ENCODE measurements at regions not wholly inside any gene's neighbourhood (a gene's known extent, or its start where the extent isn't known, plus 50 kb on each side); places are given as distances from the start of the nearest gene placed in this dataset.

DNA sequence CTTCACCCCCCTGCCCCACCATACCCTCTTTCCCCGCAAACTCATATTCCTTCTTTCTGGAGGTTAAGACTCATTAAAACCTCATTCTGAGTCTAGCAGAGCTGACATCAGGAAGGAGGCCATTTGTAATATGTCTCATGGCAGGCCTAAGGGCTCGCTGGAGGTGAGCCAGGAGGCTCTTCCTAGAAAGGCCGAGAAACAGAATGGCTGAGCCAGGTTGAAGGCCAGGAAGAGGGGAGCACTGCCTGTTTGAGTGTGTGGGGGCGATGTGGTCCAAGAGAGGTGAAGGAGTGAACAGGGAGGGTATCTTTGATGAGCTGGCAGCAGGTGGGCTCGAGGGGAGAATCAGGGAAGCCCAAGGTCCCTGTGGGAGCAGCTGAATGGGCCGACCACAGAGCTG is 317.3 kb downstream of the TLE3 start:
- no peak for DNase-seq

DNA sequence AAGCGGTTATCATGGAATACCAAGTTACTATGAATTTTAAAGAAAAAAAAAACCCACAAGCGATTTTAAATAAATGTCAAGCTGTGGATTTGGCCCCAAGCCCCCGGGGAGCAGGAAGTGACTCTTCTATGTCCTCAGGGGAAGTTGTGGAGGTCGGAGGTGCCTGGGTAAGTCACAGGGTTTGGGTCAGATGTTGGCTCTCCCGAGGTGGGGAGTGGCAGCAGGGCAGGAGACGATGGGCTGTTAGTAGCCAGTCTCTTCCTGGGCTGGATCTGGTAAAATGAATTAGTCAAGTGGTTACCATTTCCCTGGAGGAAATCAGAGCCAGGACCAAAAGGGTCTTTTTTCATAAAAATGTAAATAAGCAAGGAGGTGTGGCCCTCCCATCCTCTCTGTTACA is 316.7 kb downstream of the TLE3 start:
- DNase-seq: no peak

- DNase-seq: no peak
Measured at GRCh38 chr15:69781411-69782125, 316.1 kb downstream of the TLE3 start.

DNA sequence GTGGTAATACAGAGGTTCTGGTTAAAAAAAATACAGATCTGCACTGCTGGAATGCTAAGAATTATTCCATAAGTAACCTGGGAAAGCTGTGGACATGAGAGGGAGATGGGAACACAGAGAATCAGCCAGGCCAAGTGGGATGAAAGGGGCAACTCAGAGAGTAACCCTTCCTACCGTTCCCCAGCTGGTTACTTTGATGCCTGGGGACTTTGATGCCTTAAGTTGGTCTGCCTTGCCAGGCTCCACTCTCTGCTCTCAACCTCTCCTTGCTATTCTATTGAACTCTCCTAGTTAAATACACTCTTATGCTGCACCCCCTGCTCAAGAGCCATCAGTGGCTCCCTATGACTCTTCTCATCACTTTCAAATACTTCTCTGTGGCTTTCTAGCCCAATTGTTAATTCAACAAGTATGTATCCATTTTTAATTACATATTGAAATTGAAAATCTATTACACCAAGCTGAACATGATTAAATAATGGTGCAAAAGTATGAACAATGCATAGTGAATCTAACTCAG is 315.5 kb downstream of the TLE3 start:
- no peak for DNase-seq

GRCh38 chr15:69782809-69783208 is 314.9 kb downstream of the TLE3 start:
- DNase-seq: no peak

- no peak for DNase-seq
Measured at GRCh38 chr15:69783211-69783610, 314.5 kb downstream of the TLE3 start.

GRCh38 chr15:69784798-69785566 is 312.7 kb downstream of the TLE3 start:
- no peak for DNase-seq

- no peak for DNase-seq
Measured at GRCh38 chr15:69786136-69786701, 311.5 kb downstream of the TLE3 start.

- no peak for DNase-seq
Measured at GRCh38 chr15:69787791-69788190, 309.9 kb downstream of the TLE3 start.

GRCh38 chr15:69789648-69790393 is 307.9 kb downstream of the TLE3 start:
- no peak for DNase-seq

- no peak for DNase-seq
Measured at GRCh38 chr15:69790632-69791031, 307.1 kb downstream of the TLE3 start.

- no peak for DNase-seq
Measured at GRCh38 chr15:69792823-69793222, 304.9 kb downstream of the TLE3 start.

GRCh38 chr15:69793431-69793780 is 304.3 kb downstream of the TLE3 start:
- no peak for DNase-seq

GRCh38 chr15:69793781-69794451 is 303.8 kb downstream of the TLE3 start:
- DNase-seq: no peak

DNA sequence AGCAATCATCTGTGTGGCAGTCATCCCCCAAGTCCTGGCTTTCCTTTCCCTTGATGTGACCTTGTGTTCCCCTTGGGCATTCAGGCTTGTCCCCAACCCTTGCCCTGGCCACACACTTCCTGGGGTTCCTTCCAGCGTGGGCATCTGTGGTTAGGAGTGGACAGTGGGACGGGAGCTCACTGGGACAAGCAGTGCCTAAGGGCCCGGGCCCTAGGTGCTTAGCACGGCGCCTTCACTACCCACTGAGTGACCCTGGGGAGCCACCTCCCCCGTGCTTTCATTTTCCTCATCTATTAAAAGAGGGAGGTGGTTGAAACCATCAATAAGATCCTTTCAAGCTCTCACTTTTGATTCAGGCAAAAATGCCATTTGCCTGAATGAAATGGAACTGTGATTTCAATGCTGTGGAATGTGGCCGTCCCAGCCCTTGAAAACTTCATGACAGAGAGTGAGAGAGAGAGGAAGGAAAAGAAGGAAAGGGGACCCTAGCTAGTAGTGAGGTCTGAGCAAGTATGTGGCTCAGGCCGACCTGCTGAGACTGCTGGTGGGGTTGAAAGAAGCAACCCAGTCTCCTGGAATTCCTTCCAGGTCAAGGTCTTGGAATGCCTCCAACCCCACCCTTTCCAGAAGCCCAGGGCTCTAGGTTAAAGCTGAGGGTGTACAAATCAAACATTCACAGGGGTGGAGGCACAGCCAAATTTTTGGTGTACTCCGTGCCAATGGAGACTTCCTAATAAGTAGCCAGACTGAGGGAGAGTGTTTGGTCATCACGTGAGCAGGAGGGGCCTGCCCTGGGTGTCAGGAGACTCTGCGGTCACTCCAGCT is 302.9 kb downstream of the TLE3 start:
- no peak for DNase-seq

DNA sequence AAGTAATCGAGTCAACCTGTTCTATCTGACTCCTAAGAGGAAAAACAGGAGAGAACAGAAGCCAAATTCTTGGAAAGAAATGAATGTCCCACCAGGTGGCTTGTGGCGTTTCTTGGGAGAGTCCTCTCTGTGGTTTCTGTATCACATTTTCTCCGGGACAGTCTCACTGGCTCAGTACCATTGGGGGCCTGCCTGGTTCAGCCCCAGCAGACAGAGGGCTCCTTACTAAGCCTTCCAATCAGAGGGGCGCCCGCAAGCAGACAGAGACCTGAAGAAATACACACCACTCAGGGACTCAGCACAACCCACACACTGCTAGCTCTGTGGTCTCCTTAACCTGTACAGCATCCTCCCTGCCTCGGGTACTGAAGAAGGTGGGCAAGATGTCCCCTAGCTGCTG is 302.1 kb downstream of the TLE3 start:
- DNase-seq: no peak

- DNase-seq: no peak
Measured at GRCh38 chr15:69797051-69797595, 300.6 kb downstream of the TLE3 start.

DNA sequence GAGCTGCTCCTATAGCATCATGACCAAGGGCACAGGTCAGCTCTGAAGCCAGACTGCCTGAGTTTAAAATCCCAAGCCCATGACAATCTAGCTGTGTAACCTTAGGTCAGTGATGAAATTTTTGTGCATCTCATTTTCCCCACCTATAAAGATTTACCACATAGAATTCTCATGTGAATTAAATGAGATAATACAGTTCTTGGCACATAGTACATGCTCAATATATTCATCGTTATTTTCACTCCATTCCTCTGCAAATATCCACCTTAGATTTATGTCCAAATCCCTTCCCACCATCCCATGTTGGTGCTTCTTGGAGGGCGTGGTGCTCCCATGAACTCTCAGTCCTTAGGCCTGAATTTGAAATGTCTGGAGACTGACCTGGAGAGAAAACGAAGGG is 300.1 kb downstream of the TLE3 start:
- no peak for DNase-seq

- no peak for DNase-seq
Measured at GRCh38 chr15:69798481-69799250, 299.1 kb downstream of the TLE3 start.

DNA sequence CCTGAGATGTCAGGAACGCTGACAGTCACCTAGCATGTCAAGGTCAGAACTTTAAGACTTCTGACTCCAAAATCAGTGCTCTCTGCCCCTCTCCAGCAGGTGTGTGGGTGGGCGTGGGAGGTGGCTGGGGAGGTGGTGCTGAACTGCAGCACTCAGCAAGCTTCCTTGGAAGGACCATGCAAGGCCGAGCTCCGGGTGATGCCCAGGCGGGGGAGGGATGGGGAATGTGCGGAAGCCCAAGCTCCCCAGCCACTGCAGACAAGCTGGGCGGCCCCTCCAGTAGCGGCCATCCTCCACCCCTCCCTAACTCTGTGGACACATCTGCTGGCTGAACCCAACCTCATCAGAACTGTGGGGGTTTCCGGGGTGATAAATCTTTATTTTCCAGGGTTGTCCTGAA is 296.6 kb downstream of the TLE3 start:
- no peak for DNase-seq

DNA sequence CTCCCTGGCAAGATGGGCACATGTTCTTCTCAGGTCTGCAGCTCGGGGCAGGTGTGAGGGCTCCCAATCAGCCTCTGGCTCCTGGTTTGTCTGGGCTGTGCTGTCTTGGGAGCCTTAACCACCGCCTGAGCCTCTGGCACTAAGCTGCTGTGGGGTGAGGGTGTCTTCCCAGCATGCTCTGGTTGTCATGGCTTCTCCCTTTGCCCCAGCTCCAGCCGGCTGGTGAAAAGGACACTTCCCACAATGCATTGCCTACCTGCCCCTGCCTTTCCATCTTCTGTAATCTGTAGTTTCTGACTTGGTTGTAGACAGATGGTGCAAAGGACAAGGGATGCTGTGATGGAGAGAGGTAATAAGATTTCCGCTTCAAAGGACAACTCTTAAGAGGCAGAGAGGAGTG is 295.3 kb downstream of the TLE3 start:
- DNase-seq: no peak

All from NCI-H1048 (cell line).